ENCODE measurements at regions not wholly inside any gene's neighbourhood (a gene's known extent, or its start where the extent isn't known, plus 50 kb on each side); places are given as distances from the start of the nearest gene placed in this dataset.

DNA sequence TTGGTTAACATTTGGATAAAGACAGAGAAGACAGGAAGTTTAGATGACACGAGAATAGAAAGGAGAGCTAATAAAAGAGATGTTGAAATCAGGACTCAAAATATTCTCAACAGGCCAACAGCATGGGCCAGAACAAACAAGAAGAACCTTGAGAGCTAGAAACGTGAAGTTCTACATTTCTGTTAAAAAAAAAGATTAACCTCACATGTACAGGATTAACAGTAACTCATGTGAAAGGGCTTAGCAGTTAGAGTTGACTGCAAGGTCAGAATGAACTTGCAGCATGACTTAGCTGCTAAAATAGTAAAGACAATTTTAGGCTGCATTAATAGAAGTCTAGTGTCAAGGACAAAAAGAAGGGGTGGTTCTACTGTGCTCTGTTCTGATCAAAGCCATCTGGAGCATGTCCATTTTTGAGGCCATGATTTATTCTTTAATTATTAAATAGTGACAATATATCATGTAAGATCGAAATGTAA lies 331.1 kb upstream of the HSF2 start:
- H3K27me3 ChIP-seq (ENCODE audit: low read length) = peaks cover 20% of the 10 kb centered on the region
- DNase-seq (no peak), ATAC-seq (no peak)
- no peak overlapping the region for H3K9ac ChIP-seq (ENCODE audit: low read length)
- H2AFZ ChIP-seq (ENCODE audit: low read length) = no peak overlapping the region
- TF ChIP-seq, protein P1, sequence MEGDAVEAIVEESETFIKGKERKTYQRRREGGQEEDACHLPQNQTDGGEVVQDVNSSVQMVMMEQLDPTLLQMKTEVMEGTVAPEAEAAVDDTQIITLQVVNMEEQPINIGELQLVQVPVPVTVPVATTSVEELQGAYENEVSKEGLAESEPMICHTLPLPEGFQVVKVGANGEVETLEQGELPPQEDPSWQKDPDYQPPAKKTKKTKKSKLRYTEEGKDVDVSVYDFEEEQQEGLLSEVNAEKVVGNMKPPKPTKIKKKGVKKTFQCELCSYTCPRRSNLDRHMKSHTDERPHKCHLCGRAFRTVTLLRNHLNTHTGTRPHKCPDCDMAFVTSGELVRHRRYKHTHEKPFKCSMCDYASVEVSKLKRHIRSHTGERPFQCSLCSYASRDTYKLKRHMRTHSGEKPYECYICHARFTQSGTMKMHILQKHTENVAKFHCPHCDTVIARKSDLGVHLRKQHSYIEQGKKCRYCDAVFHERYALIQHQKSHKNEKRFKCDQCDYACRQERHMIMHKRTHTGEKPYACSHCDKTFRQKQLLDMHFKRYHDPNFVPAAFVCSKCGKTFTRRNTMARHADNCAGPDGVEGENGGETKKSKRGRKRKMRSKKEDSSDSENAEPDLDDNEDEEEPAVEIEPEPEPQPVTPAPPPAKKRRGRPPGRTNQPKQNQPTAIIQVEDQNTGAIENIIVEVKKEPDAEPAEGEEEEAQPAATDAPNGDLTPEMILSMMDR (conservative IDR thresholded peaks at IDR 0.05; ENCODE audit: low read depth, low read length) = no peak
- TF ChIP-seq EZH2phosphoT487 (IDR thresholded peaks at IDR 0.05; ENCODE audit: borderline replicate concordance, low read length) (no peak), EZH2 (IDR thresholded peaks at IDR 0.05; ENCODE audit: low read length, unreplicated experiment) (no peak)
- H3K4me3 ChIP-seq (ENCODE audit: low read length) = no peak overlapping the region
- no peaks in the 10 kb centered on the region for H3K9me2 ChIP-seq (replicated peaks; ENCODE audit: low read length)
- H4K20me1 ChIP-seq (ENCODE audit: low read length) = no peaks in the 10 kb centered on the region
- POLR2A ChIA-PET (ENCODE audit: unreplicated experiment) = no interaction called here
- H3K9me3 ChIP-seq (ENCODE audit: low read length) = no peaks in the 10 kb centered on the region
- no peaks in the 10 kb centered on the region for H3F3A ChIP-seq (ENCODE audit: low read length, unreplicated experiment)
- H3K36me3 ChIP-seq (ENCODE audit: low read depth, low read length) = no peaks in the 10 kb centered on the region
- CTCF ChIA-PET = no interaction called here
- no peaks in the 10 kb centered on the region for H3K79me2 ChIP-seq (ENCODE audit: low read length)
- H3K27ac ChIP-seq (ENCODE audit: low read length) = no peak overlapping the region
- no TSS peak for BruUV-seq (replicated peaks)
- no peak overlapping the region for H3K4me2 ChIP-seq (ENCODE audit: low read length)
- no peaks in the 10 kb centered on the region for H3K4me1 ChIP-seq (ENCODE audit: insufficient read depth, low read length)
- intact Hi-C loops (cut with micrococcal nuclease) = no loop called here

DNA sequence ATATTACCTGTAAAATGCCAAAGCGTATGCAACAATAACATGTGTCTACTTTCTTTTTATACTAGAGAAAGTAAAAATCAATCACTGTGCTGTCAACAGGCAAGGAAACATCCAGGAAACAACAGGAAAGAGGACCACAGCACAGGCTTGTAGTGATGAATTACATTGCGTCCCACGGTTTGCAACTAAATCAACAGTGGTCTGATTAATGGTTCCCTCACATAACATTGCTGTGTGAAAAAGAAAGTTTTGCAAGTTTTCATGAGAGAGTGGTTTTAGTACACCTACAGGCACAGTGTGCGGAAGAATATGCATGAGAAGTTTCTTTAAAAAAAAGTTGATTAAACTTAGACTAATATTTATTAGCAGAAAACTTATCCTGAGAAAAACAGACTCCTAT lies 329.5 kb upstream of the HSF2 start:
- ATAC-seq (no peak), DNase-seq (no peak)
- TF ChIP-seq EZH2phosphoT487 (IDR thresholded peaks at IDR 0.05; ENCODE audit: borderline replicate concordance, low read length) = no peak
- TF ChIP-seq EZH2 (IDR thresholded peaks at IDR 0.05; ENCODE audit: low read length, unreplicated experiment) = no peak
- TF ChIP-seq, protein P1 (conservative IDR thresholded peaks at IDR 0.05; ENCODE audit: low read depth, low read length) = no peak
- Histone ChIP-seq H4K20me1 (ENCODE audit: low read length) (no peaks in the 10 kb centered on the region), H3K9me3 (ENCODE audit: low read length) (no peaks in the 10 kb centered on the region), H3K9ac (ENCODE audit: low read length) (no peak overlapping the region), H3K4me2 (ENCODE audit: low read length) (no peak overlapping the region), H3K9me2 (replicated peaks; ENCODE audit: low read length) (no peaks in the 10 kb centered on the region), H3K27ac (ENCODE audit: low read length) (no peak overlapping the region), H3F3A (ENCODE audit: low read length, unreplicated experiment) (no peaks in the 10 kb centered on the region), H3K4me3 (ENCODE audit: low read length) (no peak overlapping the region), H3K27me3 (ENCODE audit: low read length) (peaks cover 13% of the 10 kb centered on the region), H2AFZ (ENCODE audit: low read length) (no peak overlapping the region), H3K79me2 (ENCODE audit: low read length) (no peaks in the 10 kb centered on the region), H3K36me3 (ENCODE audit: low read depth, low read length) (no peaks in the 10 kb centered on the region), H3K4me1 (ENCODE audit: insufficient read depth, low read length) (no peaks in the 10 kb centered on the region)
- POLR2A ChIA-PET (ENCODE audit: unreplicated experiment) = no interaction called here
- CTCF ChIA-PET = no interaction called here
- BruUV-seq (replicated peaks) = no TSS peak
- intact Hi-C loops (cut with micrococcal nuclease) = no loop called here

DNA sequence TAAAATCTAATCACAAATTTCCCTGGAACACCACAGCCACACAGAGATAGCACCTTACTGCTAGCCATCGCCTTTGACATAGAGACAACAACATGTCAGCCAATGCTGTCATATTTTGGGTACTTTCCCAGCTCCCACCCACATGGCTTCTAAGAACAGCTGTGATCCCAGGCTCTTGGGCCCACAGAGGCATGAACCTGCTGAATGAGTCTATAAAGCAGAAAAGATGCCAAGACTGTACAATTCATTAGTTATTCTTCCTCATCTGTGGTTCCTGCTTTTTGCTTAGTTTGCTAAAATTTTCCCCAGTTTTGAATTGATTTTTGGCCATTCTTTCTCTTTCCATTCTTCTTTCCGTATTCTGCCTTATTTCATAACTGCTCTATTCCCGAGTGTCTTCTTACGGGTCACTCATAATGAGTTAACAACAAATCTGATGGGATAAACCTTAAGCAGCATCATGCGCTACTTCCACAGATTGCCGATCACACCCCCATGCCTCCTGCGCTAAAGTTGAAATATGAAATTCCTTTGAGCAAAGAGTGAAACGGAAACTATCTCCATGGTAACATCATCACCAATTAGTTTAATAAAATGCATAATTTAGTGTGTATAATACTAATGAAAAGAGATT lies 327.3 kb upstream of the HSF2 start:
- Histone ChIP-seq H3K36me3 (ENCODE audit: low read depth, low read length) (no peaks in the 10 kb centered on the region), H3K79me2 (ENCODE audit: low read length) (no peaks in the 10 kb centered on the region), H3K27me3 (ENCODE audit: low read length) (peaks cover 13% of the 10 kb centered on the region), H2AFZ (ENCODE audit: low read length) (no peak overlapping the region), H3K27ac (ENCODE audit: low read length) (no peak overlapping the region), H3K9ac (ENCODE audit: low read length) (no peak overlapping the region), H3K4me3 (ENCODE audit: low read length) (no peak overlapping the region), H3K9me2 (replicated peaks; ENCODE audit: low read length) (no peaks in the 10 kb centered on the region), H3K4me1 (ENCODE audit: insufficient read depth, low read length) (no peaks in the 10 kb centered on the region), H3F3A (ENCODE audit: low read length, unreplicated experiment) (no peaks in the 10 kb centered on the region), H4K20me1 (ENCODE audit: low read length) (no peaks in the 10 kb centered on the region), H3K9me3 (ENCODE audit: low read length) (no peaks in the 10 kb centered on the region), H3K4me2 (ENCODE audit: low read length) (no peak overlapping the region)
- DNase-seq (no peak), ATAC-seq (no peak)
- POLR2A ChIA-PET (ENCODE audit: unreplicated experiment) = no interaction called here
- BruUV-seq (replicated peaks) = no TSS peak
- TF ChIP-seq EZH2phosphoT487 (IDR thresholded peaks at IDR 0.05; ENCODE audit: borderline replicate concordance, low read length) (no peak), EZH2 (IDR thresholded peaks at IDR 0.05; ENCODE audit: low read length, unreplicated experiment) (no peak)
- TF ChIP-seq, protein P1 (conservative IDR thresholded peaks at IDR 0.05; ENCODE audit: low read depth, low read length) = no peak
- intact Hi-C loops (cut with micrococcal nuclease) = no loop called here
- CTCF ChIA-PET = no interaction called here

Data from PC-3 (cell line).